ENCODE measurements at regions not wholly inside any gene's neighbourhood (a gene's known extent, or its start where the extent isn't known, plus 50 kb on each side); places are given as distances from the start of the nearest gene placed in this dataset.

GRCh38 chr1:157288492-157288891, 150.3 kb upstream of the ETV3 start:
- H3K9ac ChIP-seq (ENCODE audit: low read length), result no peak overlapping the region
- no peaks in the 10 kb centered on the region for H4K20me1 ChIP-seq (ENCODE audit: insufficient read depth, low read length)
- no peak overlapping the region for H3K27ac Mint-ChIP-seq (ENCODE audit: unreplicated experiment)
- no peaks in the 10 kb centered on the region for H3K9me3 ChIP-seq (ENCODE audit: insufficient read depth, low read depth, low read length)
- no peak overlapping the region for H2AFZ ChIP-seq (ENCODE audit: low read depth, low read length)
- H3K36me3 ChIP-seq (ENCODE audit: insufficient read depth, low read length), result no peaks in the 10 kb centered on the region
- DNase-seq (ENCODE audit: low read depth) (no peak), FAIRE-seq (no peak)
- H3K36me3 Mint-ChIP-seq (ENCODE audit: low read depth, unreplicated experiment), result no peaks in the 10 kb centered on the region
- TF ChIP-seq EZH2 (IDR thresholded peaks at IDR 0.05; ENCODE audit: insufficient read depth, low read length) (no peak), CTCF (IDR thresholded peaks at IDR 0.05; ENCODE audit: insufficient read depth, low read depth, low read length) (no peak)
- peaks cover 51% of the 10 kb centered on the region for H3K27me3 Mint-ChIP-seq (ENCODE audit: low read depth, unreplicated experiment)
- H3K4me1 Mint-ChIP-seq (ENCODE audit: low read depth, unreplicated experiment), result peaks cover 10% of the 10 kb centered on the region
- no peak overlapping the region for H3K27ac ChIP-seq (ENCODE audit: low read depth, low read length)
- H3K4me2 ChIP-seq (ENCODE audit: low read length), result no peak overlapping the region
- H3K4me1 ChIP-seq (ENCODE audit: insufficient read depth, low read length), result no peaks in the 10 kb centered on the region
- no peaks in the 10 kb centered on the region for H3K9me3 Mint-ChIP-seq (ENCODE audit: unreplicated experiment)
- H3K4me3 Mint-ChIP-seq (ENCODE audit: unreplicated experiment), result no peak overlapping the region
- H3K27me3 ChIP-seq (ENCODE audit: insufficient read depth, low read length), result no peaks in the 10 kb centered on the region
- H3K4me3 ChIP-seq (ENCODE audit: insufficient read depth, low read depth, low read length), result no peak overlapping the region
- no peaks in the 10 kb centered on the region for H3K79me2 ChIP-seq (ENCODE audit: insufficient read depth, low read length)

- no peak for DNase-seq (ENCODE audit: low read depth)
- no peak overlapping the region for H3K4me2 ChIP-seq (ENCODE audit: low read length)
- Mint-ChIP-seq H3K27me3 (ENCODE audit: low read depth, unreplicated experiment) (peaks cover 49% of the 10 kb centered on the region), H3K27ac (ENCODE audit: unreplicated experiment) (no peak overlapping the region), H3K9me3 (ENCODE audit: unreplicated experiment) (no peaks in the 10 kb centered on the region), H3K4me1 (ENCODE audit: low read depth, unreplicated experiment) (peaks cover 10% of the 10 kb centered on the region), H3K36me3 (ENCODE audit: low read depth, unreplicated experiment) (no peaks in the 10 kb centered on the region), H3K4me3 (ENCODE audit: unreplicated experiment) (no peak overlapping the region)
- no peak overlapping the region for H2AFZ ChIP-seq (ENCODE audit: low read depth, low read length)
- no peak for FAIRE-seq
- no peaks in the 10 kb centered on the region for H3K36me3 ChIP-seq (ENCODE audit: insufficient read depth, low read length)
- no peaks in the 10 kb centered on the region for H4K20me1 ChIP-seq (ENCODE audit: insufficient read depth, low read length)
- no peaks in the 10 kb centered on the region for H3K27me3 ChIP-seq (ENCODE audit: insufficient read depth, low read length)
- no peaks in the 10 kb centered on the region for H3K79me2 ChIP-seq (ENCODE audit: insufficient read depth, low read length)
- no peak overlapping the region for H3K27ac ChIP-seq (ENCODE audit: low read depth, low read length)
- no peaks in the 10 kb centered on the region for H3K4me1 ChIP-seq (ENCODE audit: insufficient read depth, low read length)
- H3K9me3 ChIP-seq (ENCODE audit: insufficient read depth, low read depth, low read length), result no peaks in the 10 kb centered on the region
- no peak overlapping the region for H3K4me3 ChIP-seq (ENCODE audit: insufficient read depth, low read depth, low read length)
- TF ChIP-seq EZH2 (IDR thresholded peaks at IDR 0.05; ENCODE audit: insufficient read depth, low read length), result no peak
- TF ChIP-seq CTCF (IDR thresholded peaks at IDR 0.05; ENCODE audit: insufficient read depth, low read depth, low read length), result no peak
- H3K9ac ChIP-seq (ENCODE audit: low read length), result no peak overlapping the region
Measured at GRCh38 chr1:157288006-157288405, 149.8 kb upstream of the ETV3 start.

- Histone ChIP-seq H4K20me1 (ENCODE audit: insufficient read depth, low read length) (no peaks in the 10 kb centered on the region), H3K4me1 (ENCODE audit: insufficient read depth, low read length) (no peaks in the 10 kb centered on the region), H3K4me3 (ENCODE audit: insufficient read depth, low read depth, low read length) (no peak overlapping the region), H3K27me3 (ENCODE audit: insufficient read depth, low read length) (no peaks in the 10 kb centered on the region), H3K9me3 (ENCODE audit: insufficient read depth, low read depth, low read length) (no peaks in the 10 kb centered on the region), H3K27ac (ENCODE audit: low read depth, low read length) (no peak overlapping the region), H3K36me3 (ENCODE audit: insufficient read depth, low read length) (no peaks in the 10 kb centered on the region), H3K4me2 (ENCODE audit: low read length) (no peak overlapping the region), H3K79me2 (ENCODE audit: insufficient read depth, low read length) (no peaks in the 10 kb centered on the region), H2AFZ (ENCODE audit: low read depth, low read length) (no peak overlapping the region), H3K9ac (ENCODE audit: low read length) (no peak overlapping the region)
- TF ChIP-seq CTCF (IDR thresholded peaks at IDR 0.05; ENCODE audit: insufficient read depth, low read depth, low read length) (no peak), EZH2 (IDR thresholded peaks at IDR 0.05; ENCODE audit: insufficient read depth, low read length) (no peak)
- Mint-ChIP-seq H3K4me3 (ENCODE audit: unreplicated experiment) (no peak overlapping the region), H3K4me1 (ENCODE audit: low read depth, unreplicated experiment) (peaks cover 10% of the 10 kb centered on the region), H3K9me3 (ENCODE audit: unreplicated experiment) (no peaks in the 10 kb centered on the region), H3K36me3 (ENCODE audit: low read depth, unreplicated experiment) (no peaks in the 10 kb centered on the region), H3K27ac (ENCODE audit: unreplicated experiment) (no peak overlapping the region), H3K27me3 (ENCODE audit: low read depth, unreplicated experiment) (peaks cover 53% of the 10 kb centered on the region)
- DNase-seq (ENCODE audit: low read depth) (no peak), FAIRE-seq (no peak)
Measured at GRCh38 chr1:157287462-157287861, 149.3 kb upstream of the ETV3 start.
